H1 (cell line): ENCODE measurements at regions not wholly inside any gene's neighbourhood (a gene's known extent, or its start where the extent isn't known, plus 50 kb on each side); places are given as distances from the start of the nearest gene placed in this dataset.

Experiments used
- USF2 ChIP-seq: IDR thresholded peaks from 2 replicates; pipeline ENCODE4 v1.6.1; 2011; ENCODE audit warnings: low read length, improper control_type of control experiment

- TF ChIP-seq USF2: no peak
- TF ChIP-seq, all 59 proteins: peak for 0
Measured at GRCh38 chr7:91330866-91331265, 66.6 kb downstream of the FZD1 start (continued).
